Smooth muscle cell of the brain vasculature (primary cell): ENCODE measurements at regions not wholly inside any gene's neighbourhood (a gene's known extent, or its start where the extent isn't known, plus 50 kb on each side); places are given as distances from the start of the nearest gene placed in this dataset.
"Not testable (repeated sequence)": the region's sequence is repeated elsewhere in the genome, so short reads cannot be mapped to it uniquely, and the experiment has no call there.

Source experiments
- DNase-seq: peaks from one replicate; pipeline ENCODE4 v3.0.0-alpha.2; 2012; ENCODE audit warnings: low read depth, low spot score

GRCh38 chr1:101123904-101124303, 98.3 kb upstream of the DPH5 start:
- not testable (repeated sequence) for DNase-seq

- no peak for DNase-seq
Observed at GRCh38 chr1:101122452-101123166, 97.0 kb upstream of the DPH5 start.

GRCh38 chr1:101121975-101122374, 96.4 kb upstream of the DPH5 start:
- no peak for DNase-seq

GRCh38 chr1:101121504-101121903, 95.9 kb upstream of the DPH5 start:
- DNase-seq = no peak

- DNase-seq = no peak
Observed at GRCh38 chr1:101120868-101121267, 95.3 kb upstream of the DPH5 start.

- no peak for DNase-seq
Observed at GRCh38 chr1:101119289-101119688, 93.7 kb upstream of the DPH5 start.

- no peak for DNase-seq
Observed at GRCh38 chr1:101116006-101116405, 90.4 kb upstream of the DPH5 start.

- no peak for DNase-seq
Observed at GRCh38 chr1:101115112-101115511, 89.5 kb upstream of the DPH5 start.

- not testable (repeated sequence) for DNase-seq
Observed at GRCh38 chr1:101114128-101114527, 88.5 kb upstream of the DPH5 start.

GRCh38 chr1:101112051-101112780, 86.6 kb upstream of the DPH5 start:
- no peak for DNase-seq

- DNase-seq = no peak
Observed at GRCh38 chr1:101111461-101111860, 85.9 kb upstream of the DPH5 start.

- no peak for DNase-seq
Observed at GRCh38 chr1:101109791-101110190, 84.2 kb upstream of the DPH5 start.

GRCh38 chr1:101108111-101108500, 82.5 kb upstream of the DPH5 start:
- DNase-seq = no peak

- DNase-seq = no peak
Observed at GRCh38 chr1:101107496-101108110, 82.0 kb upstream of the DPH5 start.

- no peak for DNase-seq
Observed at GRCh38 chr1:101105877-101106276, 80.3 kb upstream of the DPH5 start.

GRCh38 chr1:101102426-101103156, 77.0 kb upstream of the DPH5 start:
- no peak for DNase-seq

GRCh38 chr1:101101360-101101759, 75.8 kb upstream of the DPH5 start:
- DNase-seq = no peak

- no peak for DNase-seq
Observed at GRCh38 chr1:101100674-101101073, 75.1 kb upstream of the DPH5 start.

- DNase-seq = no peak
Observed at GRCh38 chr1:101098907-101099306, 73.3 kb upstream of the DPH5 start.

- DNase-seq = no peak
Observed at GRCh38 chr1:101098327-101098726, 72.7 kb upstream of the DPH5 start.

- DNase-seq = no peak
Observed at GRCh38 chr1:101089613-101090338, 64.2 kb upstream of the DPH5 start.
